Sigmoid colon (tissue), 4 donors: ENCODE measurements at regions not wholly inside any gene's neighbourhood (a gene's known extent, or its start where the extent isn't known, plus 50 kb on each side); places are given as distances from the start of the nearest gene placed in this dataset.

Experiments
- CTCF ChIP-seq, 4 experiments: fragments of 450-650 bp in 3 of 4; fragments of 200-600 bp in 1 of 4; IDR thresholded peaks; one replicate each; pipeline ENCODE4 v1.5.1; 2016 to 2019; ENCODE audit warnings: antibody characterized with exemption in 4 of 4, mild to moderate bottlenecking in 3 of 4, moderate library complexity in 2 of 4
- EP300 ChIP-seq, 4 donors: sonication (generic); formaldehyde crosslinking; IDR thresholded peaks; one replicate each; pipeline ENCODE4 v1.6.1; 2017; ENCODE audit warnings: antibody characterized with exemption in 4 of 4
- POLR2AphosphoS5 ChIP-seq, 4 donors: sonication (generic); formaldehyde crosslinking; IDR thresholded peaks; one replicate each; pipeline ENCODE4 v1.6.1; 2017; ENCODE audit warnings: antibody characterized with exemption in 4 of 4

GRCh38 chr15:97115761-97116070 is 785.2 kb downstream of the NR2F2 start:
- TF ChIP-seq EP300 (IDR thresholded peaks at IDR 0.05) (no peak), CTCF (IDR thresholded peaks at IDR 0.05) (no peak), POLR2AphosphoS5 (IDR thresholded peaks at IDR 0.05) (no peak)
